ENCODE measurements at regions not wholly inside any gene's neighbourhood (a gene's known extent, or its start where the extent isn't known, plus 50 kb on each side); places are given as distances from the start of the nearest gene placed in this dataset.
A peak's percentile ranks its signal among the peaks of the same experiment; 100 is the strongest.

DNA sequence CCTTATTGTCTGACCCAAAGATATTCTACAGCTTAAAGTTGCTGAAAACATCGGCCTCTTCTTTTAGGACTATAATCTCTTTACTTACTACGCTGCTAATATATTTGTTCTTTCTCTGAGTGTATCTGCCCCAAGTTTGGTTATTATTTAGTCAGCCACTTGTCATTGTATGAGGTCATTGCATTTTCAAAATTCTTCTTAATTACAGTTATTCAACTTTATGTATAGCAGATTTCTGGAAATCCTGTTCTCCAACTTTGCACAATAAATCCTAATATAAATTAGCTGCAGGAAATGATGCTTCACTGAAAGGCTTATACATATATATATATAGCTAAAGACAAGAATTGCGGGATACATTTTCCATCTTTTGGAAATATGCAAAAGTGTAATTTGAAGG lies 88.5 kb upstream of the HIVEP1 start:
- no peak for DNase-seq

DNA sequence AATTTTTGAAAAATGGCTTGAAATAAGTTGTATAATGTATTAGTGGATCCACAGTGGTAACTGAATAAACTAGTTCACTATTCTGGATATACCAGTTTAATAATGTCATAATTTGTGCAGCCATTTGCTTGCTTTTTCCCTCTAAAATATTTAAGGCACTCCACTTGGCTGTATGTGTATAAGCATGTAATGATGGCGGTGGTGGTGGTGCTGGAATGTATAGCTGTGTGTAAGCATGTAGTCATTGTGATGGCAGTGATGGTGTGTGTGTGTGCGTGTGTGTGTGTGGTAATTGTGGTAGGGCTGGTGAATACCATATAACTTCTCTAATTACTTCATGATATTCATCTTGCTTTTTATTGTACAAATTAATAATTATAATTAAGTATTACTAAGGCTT lies 89.2 kb upstream of the HIVEP1 start:
- DNase-seq = no peak

DNA sequence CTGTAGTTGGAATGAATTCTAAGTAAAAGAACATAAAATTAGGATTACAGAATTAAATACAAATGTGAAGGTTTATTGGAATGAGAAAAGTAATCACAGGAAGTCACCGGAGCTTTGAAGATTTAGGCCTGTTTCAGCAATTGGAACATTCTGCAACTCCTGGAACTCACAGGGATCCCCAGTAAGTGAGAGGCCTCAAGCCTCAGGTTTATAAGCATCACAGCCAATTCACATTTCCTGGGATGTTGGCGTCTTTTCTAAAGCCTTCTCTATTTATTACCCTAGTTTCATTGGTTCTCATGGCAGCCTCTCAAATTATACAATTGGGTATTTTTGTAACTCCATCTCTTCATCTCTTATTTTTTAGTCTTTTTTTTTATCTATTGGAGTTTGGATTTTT lies 90.4 kb upstream of the HIVEP1 start:
- DNase-seq = no peak

DNA sequence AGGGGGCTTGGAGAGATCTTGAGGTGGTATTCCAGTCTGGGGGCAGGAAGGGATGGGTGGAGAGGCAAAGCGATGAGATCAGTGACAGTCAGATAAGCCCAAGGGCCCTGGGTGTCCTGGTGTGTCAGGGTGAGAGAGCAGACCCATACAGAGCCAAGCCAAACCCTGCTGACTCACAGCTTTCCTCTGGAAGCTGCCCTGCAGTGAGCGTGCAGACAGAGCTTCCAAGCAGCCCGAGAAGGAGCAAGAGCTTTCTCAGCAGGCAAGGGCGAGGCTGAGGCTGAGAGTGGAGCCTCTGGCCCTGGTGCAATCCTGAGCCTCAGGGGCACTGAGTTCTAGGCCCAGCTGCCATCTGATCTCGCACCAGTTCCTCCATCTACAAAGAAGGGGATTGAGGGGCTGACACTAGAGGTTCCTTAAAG lies 91.1 kb upstream of the HIVEP1 start:
- DNase-seq = no peak

DNA sequence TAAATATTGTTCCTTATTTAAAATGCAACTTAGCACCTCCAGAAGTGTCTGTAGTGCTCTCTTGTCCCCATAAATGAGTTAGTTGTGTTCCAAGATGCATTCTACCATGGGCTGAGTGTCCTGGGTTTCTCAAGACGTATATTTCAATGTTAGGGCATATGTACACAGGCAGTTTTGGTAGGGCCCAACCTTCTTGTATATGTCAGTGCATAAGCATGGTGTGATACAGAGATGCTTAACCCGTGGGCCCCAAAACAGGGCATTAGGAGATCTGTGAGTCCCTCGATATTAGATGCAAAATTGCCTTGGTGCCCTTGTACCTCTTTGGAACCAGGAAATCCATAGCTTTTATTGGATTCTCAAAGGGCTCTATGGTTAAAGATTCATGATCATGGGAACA lies 91.5 kb upstream of the HIVEP1 start:
- no peak for DNase-seq

- no peak for DNase-seq
Observed at GRCh38 chr6:11919771-11920440, 92.2 kb upstream of the HIVEP1 start.

DNA sequence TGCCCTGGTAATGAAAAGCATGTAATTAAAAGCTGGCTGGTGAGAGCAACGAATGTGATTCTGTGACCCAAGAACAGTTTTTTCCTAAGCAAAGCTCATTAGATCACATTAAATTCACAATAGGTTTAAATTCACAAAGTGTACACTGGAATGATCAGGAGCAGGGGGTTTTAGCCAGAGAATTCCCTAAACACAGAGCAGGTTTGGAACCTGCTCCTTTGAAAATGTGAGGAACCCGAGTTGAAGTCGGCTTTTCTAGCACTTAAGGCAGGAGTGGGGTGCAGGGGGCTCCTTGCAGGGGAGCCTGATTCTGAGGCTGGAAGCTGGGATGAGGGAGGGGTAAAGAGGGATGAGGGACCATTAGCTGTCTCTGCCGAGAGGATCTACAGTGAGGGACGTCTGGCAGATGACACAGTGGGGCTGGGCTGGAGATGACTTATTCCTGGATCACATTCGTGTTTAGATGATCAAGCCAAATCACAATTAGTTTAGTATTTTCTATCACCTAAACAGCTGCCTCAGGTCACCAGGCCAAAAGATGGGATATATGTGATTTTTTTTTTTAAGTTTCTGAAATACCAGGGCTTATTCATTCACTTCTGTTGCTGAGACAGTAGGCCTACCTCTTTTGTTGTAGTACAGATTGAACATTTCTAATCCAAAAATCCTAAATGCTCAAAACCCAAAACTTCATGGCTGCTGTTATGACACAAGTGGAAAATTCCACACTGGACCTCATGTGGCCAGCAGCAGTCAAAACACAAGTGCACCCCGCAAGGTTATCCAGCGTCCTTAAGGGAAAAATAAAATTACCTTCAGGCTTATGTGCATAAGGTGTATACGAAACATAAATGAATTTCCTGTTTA lies 93.1 kb upstream of the HIVEP1 start:
- peak; percentile 67 for DNase-seq

DNA sequence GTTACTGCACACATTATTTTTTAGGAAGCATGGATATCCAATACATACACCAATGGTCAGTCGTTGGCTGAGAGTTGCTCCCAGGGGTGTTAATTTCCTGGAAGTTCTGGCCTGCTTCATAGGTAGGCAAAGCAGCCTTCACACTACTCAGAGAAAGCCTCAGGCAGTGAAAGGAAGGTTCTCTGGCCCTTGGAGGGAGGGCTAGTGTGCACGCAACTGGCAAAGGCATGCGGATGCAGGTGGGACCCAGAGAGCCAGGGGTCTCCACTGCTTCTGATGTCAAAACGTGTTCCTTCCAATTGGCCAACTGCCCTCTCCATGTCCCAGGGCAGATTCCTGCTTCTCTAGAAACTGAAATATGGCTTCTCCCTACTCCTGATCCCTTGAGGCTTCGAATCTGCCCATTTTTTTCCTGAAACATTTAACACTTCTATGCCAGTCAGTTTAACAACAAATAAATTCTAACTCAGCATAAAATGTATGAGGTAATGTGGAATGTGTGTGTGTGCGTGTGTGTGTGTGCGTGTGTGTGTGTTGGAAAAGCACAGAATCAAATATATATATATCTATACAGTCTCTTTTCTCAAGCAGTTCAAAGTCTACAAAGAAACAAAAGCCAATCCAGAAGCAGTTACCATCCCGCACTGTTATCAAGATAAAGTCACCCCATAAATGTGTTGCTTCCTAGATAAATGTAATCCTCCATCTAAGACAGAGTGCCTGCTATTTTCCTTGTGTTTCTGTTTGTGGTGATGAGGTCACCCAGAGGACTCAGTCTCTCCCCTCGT lies 94.0 kb upstream of the HIVEP1 start:
- no peak for DNase-seq

DNA sequence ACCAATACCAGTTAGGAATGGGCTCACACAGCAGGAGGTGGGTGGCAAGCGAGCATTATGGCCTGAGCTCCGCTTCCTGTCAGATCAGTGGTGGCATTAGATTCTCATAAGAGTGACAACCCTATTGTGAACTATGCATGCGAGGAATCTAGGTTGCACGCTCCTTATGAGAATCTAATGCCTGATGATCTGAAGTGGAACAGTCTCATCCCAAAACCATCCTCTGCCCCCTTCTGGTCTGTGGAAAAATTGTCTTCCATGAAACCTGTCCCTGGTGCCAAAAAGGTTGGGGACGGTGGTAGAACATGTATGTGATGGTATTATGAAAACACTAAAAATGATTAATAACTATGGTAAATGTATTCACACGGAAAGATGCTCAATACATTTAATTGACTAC lies 99.7 kb upstream of the HIVEP1 start:
- no peak for DNase-seq

DNA sequence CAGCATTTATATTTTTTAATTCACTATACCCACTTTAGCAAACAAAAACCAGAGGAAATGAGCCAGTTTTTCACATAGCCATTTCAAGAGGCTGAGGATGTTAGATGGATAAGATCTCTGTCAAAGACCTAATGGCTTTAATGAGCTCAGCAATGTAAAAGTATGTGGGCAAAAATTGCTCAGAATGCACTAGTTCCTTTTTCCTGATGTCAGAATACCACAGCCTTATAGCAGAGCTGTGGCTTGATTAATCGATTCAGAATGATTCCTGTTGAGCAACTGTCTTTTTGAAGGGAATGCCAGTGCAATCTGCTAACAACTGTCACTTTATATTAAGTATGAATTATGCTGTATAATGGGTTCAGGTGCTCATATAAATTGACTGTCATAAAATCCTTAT lies 100.6 kb upstream of the HIVEP1 start:
- no peak for DNase-seq

GRCh38 chr6:11909696-11910132 lies 102.4 kb upstream of the HIVEP1 start:
- no peak for DNase-seq

GRCh38 chr6:11908436-11909105 lies 103.5 kb upstream of the HIVEP1 start:
- no peak for DNase-seq

DNA sequence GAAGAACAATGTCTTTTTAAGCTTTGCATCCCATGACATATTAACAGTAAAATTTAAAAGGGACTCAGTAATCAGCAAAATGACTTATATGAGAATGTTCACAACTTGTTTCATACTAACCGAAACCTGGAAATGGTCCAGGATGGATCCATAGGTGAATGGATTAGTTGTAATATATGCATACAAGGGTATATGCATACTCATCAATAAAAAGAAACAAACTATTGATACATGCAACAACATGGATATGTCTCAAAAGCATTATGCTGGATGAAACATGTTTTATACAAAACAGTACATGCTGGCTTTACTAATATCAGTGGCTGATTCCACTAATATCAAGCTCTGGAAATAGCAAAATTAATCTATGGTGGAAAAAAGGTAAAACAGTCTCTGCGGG lies 108.5 kb upstream of the HIVEP1 start:
- DNase-seq = no peak

DNA sequence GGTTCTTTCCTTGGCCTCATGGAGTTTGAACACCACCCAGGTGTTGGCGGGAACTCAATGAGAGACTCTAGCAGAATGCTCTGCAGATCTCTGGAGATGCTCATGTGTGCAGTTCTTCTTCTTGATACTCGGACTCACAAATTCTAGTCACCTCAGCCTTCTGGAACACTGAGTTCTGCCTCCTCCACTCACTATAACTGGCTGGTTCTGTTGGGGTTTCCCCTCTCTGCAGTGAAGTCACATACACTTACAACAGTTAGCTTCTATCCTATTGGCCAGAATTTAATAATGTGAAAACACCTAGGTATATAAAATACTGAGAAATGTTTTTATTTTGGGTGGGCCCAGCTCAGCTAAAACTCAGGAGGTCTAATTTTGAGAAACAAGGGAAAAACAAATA lies 109.6 kb upstream of the HIVEP1 start:
- no peak for DNase-seq

GRCh38 chr6:11900662-11901598 lies 111.2 kb upstream of the HIVEP1 start:
- no peak for DNase-seq

- DNase-seq = no peak
Observed at GRCh38 chr6:11899645-11900044, 112.5 kb upstream of the HIVEP1 start.

- DNase-seq = no peak
Observed at GRCh38 chr6:11894212-11894611, 115.6 kb upstream of the ADTRP start.

DNA sequence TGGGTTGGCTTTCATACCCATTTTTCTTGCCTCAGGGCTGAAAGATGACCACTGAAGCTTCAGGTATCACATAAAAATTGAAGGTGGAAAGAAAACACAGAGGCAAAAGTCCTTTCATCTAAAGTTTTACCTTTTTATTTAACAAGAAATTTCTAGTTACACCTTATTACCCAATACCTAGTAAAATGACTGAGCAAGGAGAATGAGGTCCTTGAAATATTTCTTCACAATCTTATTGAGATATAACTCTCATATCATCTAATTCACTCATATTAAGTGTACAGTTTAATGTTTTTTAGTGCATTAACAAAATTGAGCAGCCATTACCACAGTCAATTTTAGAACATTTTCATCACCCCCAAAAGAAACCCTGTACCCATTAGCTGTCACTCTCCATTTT lies 112.9 kb upstream of the ADTRP start:
- DNase-seq = no peak

DNA sequence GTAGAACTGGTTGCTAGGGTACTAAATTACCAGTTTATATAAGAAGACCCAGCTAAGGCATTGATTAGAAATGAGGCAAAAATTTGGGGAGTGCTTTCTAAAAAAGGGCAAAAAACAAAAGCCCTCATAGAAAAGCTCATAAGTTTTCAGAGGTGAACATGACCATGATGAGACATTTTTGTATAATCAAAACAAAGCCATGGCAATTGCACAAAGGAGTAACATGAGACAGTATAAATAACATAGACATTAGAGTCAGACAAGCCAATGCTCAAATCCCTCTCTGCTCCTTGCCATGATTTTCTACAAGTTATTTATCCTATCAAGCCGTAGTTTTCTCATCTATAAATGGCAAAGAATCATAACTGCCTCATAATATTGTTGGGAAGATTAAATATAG lies 112.2 kb upstream of the ADTRP start:
- no peak for DNase-seq

- DNase-seq = no peak
Observed at GRCh38 chr6:11890209-11890608, 111.6 kb upstream of the ADTRP start.

GRCh38 chr6:11889572-11889971 lies 111.0 kb upstream of the ADTRP start:
- no peak for DNase-seq

- no peak for DNase-seq
Observed at GRCh38 chr6:11888727-11889126, 110.1 kb upstream of the ADTRP start.
